Spleen (tissue), 11 donors: ENCODE measurements at regions not wholly inside any gene's neighbourhood (a gene's known extent, or its start where the extent isn't known, plus 50 kb on each side); places are given as distances from the start of the nearest gene placed in this dataset.

Source experiments
- DNase-seq: peaks from one replicate; pipeline ENCODE4 v3.0.0-alpha.2; 2020
- H3K27ac ChIP-seq, 8 donors: fragments of 200-600 bp; sonication (generic) in 7 of 8; 1 replicate in 4 of 8; 2 replicates in 4 of 8; pipeline versions ENCODE4 v1.5.0 to v1.8.0; 2016 to 2021; ENCODE audit warnings: inconsistent platforms in 4 of 8, mild to moderate bottlenecking in 4 of 8, moderate library complexity in 1 of 8
- H3K27me3 ChIP-seq, 7 donors: fragments of 200-600 bp; sonication (generic) in 6 of 7; replicated peaks in 1 of 7; 1 replicate in 4 of 7; 2 replicates in 3 of 7; pipeline versions ENCODE4 v1.5.0 to v1.8.0; 2016 to 2021; ENCODE audit warnings: inconsistent platforms in 3 of 7, mild to moderate bottlenecking in 1 of 7
- H3K36me3 ChIP-seq, 6 donors: fragments of 200-600 bp; sonication (generic) in 5 of 6; 1 replicate in 4 of 6; 2 replicates in 2 of 6; pipeline versions ENCODE4 v1.5.0 to v1.8.0; 2016 to 2021; ENCODE audit warnings: inconsistent platforms in 2 of 6
- H3K4me1 ChIP-seq, 6 donors: fragments of 200-600 bp; sonication (generic) in 5 of 6; 1 replicate in 3 of 6; 2 replicates in 3 of 6; pipeline versions ENCODE4 v1.5.0 to v1.8.0; 2016 to 2021; ENCODE audit warnings: inconsistent platforms in 3 of 6
- H3K4me3 ChIP-seq, 8 donors: fragments of 200-600 bp; sonication (generic) in 7 of 8; 1 replicate in 4 of 8; 2 replicates in 4 of 8; pipeline versions ENCODE4 v1.5.0 to v1.8.0; 2016 to 2021; ENCODE audit warnings: inconsistent platforms in 4 of 8, mild to moderate bottlenecking in 4 of 8, moderate library complexity in 2 of 8
- H3K9me3 ChIP-seq, 8 donors: fragments of 200-600 bp; sonication (generic) in 7 of 8; 1 replicate in 4 of 8; 2 replicates in 4 of 8; pipeline versions ENCODE4 v1.5.0 to v1.8.0; 2016 to 2021; ENCODE audit warnings: inconsistent platforms in 4 of 8
- POLR2A ChIP-seq, 3 donors: fragments of 450-650 bp; IDR thresholded peaks; one replicate each; pipeline ENCODE4 v1.5.1; 2017; ENCODE audit warnings: antibody characterized with exemption in 3 of 3, mild to moderate bottlenecking in 1 of 3
- POLR2AphosphoS5 ChIP-seq, 3 donors: sonication (generic); formaldehyde crosslinking; IDR thresholded peaks; one replicate each; pipeline ENCODE4 v1.5.1; 2017; ENCODE audit warnings: antibody characterized with exemption in 3 of 3
- WGBS, 5 donors: extraction: QIAGEN DNeasy Blood & Tissue Kit in 3 of 5; methylation state at CpG; one replicate each; pipeline versions ENCODE4 v1.1.5 to v1.1.7; 2013 to 2018; 5-methylcytosine and 5-hydroxymethylcytosine counted together
- intact Hi-C: fragments of 100-400 bp; cut with DNase I; formaldehyde crosslinking; loops from one replicate; pipeline ENCODE4 v1.15.0; 2023; ENCODE audit warnings: low total_unique reads
- TF ChIP-seq, protein P1 (sequence below), 11 experiments: fragments of 200-600 bp in 7 of 11; fragments of 450-650 bp in 4 of 11; sonication (generic) in 4 of 11; IDR thresholded peaks in 8 of 11; conservative IDR thresholded peaks in 3 of 11; 1 replicate in 7 of 11; 2 replicates in 4 of 11; pipeline versions ENCODE4 v1.4.0 to v1.8.0; 2016 to 2021; ENCODE audit warnings: antibody characterized with exemption in 11 of 11, inconsistent platforms in 4 of 11, mild to moderate bottlenecking in 1 of 11
- donor health status: healthy with polysubstance abuse.
- donor health status: DM: no; HTN: no; CAD: no; lungs with moderate emphysema.
- donor health status: DM: no; HTN: no; CAD: no.
- donor health status: Bipolar disorder and iron deficiency.
- donor health status: healthy.
- donor health status: DM: no; HTN: no; CAD: no.
- donor health status: DM: yes; HTN: yes; CAD: no.

DNA sequence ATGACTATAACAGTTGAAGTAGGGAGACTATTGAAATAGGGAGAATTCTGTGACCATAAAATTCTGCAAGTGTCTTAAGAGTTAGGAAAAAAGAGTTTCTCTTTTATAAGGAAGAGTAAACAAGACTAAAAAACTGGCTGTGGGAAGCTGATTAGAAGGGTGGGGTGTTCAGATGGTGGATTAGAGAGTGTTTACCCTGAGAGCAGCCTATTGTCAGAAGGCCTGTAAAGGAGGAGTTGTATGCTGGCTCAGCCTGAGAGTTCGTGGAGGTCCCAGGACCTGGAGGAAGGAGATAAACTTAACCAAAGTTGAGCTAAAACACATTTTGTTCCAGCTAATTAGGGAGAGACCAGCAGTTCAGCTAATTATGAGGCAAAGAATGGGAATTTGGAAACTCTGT, 629.7 kb downstream of the PCDH7 start:
- Histone ChIP-seq H3K4me1 (no peaks in the 10 kb centered on the region), H3K9me3 (no peaks in the 10 kb centered on the region), H3K36me3 (no peaks in the 10 kb centered on the region), H3K27me3 (no peaks in the 10 kb centered on the region), H3K4me3 (no peak overlapping the region), H3K27ac (no peak overlapping the region)
- intact Hi-C loops: no loop called here
- no peak for DNase-seq
- 19 to 31% (median 22%) methylated on average over 1 of the region's 1 CpG for WGBS, 5 donors
- TF ChIP-seq, protein P1, sequence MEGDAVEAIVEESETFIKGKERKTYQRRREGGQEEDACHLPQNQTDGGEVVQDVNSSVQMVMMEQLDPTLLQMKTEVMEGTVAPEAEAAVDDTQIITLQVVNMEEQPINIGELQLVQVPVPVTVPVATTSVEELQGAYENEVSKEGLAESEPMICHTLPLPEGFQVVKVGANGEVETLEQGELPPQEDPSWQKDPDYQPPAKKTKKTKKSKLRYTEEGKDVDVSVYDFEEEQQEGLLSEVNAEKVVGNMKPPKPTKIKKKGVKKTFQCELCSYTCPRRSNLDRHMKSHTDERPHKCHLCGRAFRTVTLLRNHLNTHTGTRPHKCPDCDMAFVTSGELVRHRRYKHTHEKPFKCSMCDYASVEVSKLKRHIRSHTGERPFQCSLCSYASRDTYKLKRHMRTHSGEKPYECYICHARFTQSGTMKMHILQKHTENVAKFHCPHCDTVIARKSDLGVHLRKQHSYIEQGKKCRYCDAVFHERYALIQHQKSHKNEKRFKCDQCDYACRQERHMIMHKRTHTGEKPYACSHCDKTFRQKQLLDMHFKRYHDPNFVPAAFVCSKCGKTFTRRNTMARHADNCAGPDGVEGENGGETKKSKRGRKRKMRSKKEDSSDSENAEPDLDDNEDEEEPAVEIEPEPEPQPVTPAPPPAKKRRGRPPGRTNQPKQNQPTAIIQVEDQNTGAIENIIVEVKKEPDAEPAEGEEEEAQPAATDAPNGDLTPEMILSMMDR (IDR thresholded peaks at IDR 0.05 in 8 of 11, conservative IDR thresholded peaks at IDR 0.05 in 3 of 11): no peak
- TF ChIP-seq POLR2AphosphoS5 (IDR thresholded peaks at IDR 0.05): no peak
- no peak for TF ChIP-seq POLR2A (IDR thresholded peaks at IDR 0.05)

- intact Hi-C loops: no loop called here
- H3K27ac ChIP-seq: no peak overlapping the region
- H3K4me1 ChIP-seq: no peaks in the 10 kb centered on the region
- no peaks in the 10 kb centered on the region for H3K36me3 ChIP-seq
- WGBS, 5 donors: 56 to 78% (median 72%) methylated on average over 3 of the region's 3 CpGs
- no peaks in the 10 kb centered on the region for H3K9me3 ChIP-seq
- no peak for DNase-seq
- TF ChIP-seq POLR2A (IDR thresholded peaks at IDR 0.05): no peak
- no peak for TF ChIP-seq POLR2AphosphoS5 (IDR thresholded peaks at IDR 0.05)
- TF ChIP-seq, protein P1 (IDR thresholded peaks at IDR 0.05 in 8 of 11, conservative IDR thresholded peaks at IDR 0.05 in 3 of 11): no peak
- no peak overlapping the region for H3K4me3 ChIP-seq
- no peaks in the 10 kb centered on the region for H3K27me3 ChIP-seq
These were observed 631.5 kb downstream of the PCDH7 start for GRCh38 chr4:31351695-31352094.

DNA sequence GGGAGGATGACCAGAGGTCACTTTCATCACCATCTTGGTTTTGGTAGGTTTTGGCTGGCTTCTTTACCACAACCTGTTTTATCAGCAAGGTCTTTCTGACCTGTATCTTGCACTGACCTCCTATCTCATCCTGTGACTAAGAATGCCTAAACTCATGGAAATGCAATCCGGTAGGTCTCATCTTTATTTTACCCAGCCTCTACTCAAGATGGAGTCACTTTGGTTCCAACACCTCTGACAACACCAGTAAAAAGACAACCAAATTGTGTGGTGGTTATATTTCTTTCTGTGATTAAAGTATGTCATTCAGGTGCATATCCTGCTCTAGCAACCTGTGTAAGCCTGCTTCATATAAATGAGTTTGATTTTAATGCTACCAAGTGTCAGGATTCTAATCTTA, 636.7 kb downstream of the PCDH7 start:
- TF ChIP-seq POLR2A (IDR thresholded peaks at IDR 0.05) (no peak), POLR2AphosphoS5 (IDR thresholded peaks at IDR 0.05) (no peak)
- TF ChIP-seq, protein P1 (IDR thresholded peaks at IDR 0.05 in 8 of 11, conservative IDR thresholded peaks at IDR 0.05 in 3 of 11): no peak
- 87 to 97% (median 93%) methylated on average over 1 of the region's 1 CpG for WGBS, 5 donors
- Histone ChIP-seq H3K27me3 (no peaks in the 10 kb centered on the region), H3K27ac (no peak overlapping the region), H3K9me3 (no peaks in the 10 kb centered on the region), H3K36me3 (no peaks in the 10 kb centered on the region), H3K4me3 (no peak overlapping the region), H3K4me1 (no peaks in the 10 kb centered on the region)
- no peak for DNase-seq
- intact Hi-C loops: no loop called here

DNA sequence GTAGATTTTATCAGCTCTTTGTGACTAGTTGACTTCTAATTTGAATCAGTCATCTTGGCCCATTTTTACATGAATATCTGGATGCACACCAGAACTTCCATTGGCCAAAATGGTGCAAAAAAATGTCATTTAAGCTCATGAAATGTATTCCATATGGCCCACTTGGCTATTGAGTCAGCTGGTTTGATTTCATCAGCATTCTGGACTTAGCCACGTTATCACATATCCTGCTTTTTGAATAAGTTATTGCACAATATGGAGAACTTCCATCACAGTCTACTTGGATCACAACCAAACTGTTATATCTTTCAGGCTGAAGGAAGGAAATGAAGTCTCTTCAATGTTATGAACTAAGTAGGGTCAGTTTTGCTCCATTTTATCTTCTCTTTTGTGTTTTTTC, 640.6 kb downstream of the PCDH7 start:
- DNase-seq: no peak
- TF ChIP-seq, protein P1 (IDR thresholded peaks at IDR 0.05 in 8 of 11, conservative IDR thresholded peaks at IDR 0.05 in 3 of 11): no peak
- no peak for TF ChIP-seq POLR2A (IDR thresholded peaks at IDR 0.05)

More for the DNA sequence above, 640.6 kb downstream of the PCDH7 start:
- Histone ChIP-seq H3K27ac (no peak overlapping the region), H3K9me3 (no peaks in the 10 kb centered on the region), H3K36me3 (no peaks in the 10 kb centered on the region), H3K27me3 (no peaks in the 10 kb centered on the region), H3K4me3 (no peak overlapping the region), H3K4me1 (no peaks in the 10 kb centered on the region)
- intact Hi-C loops: no loop called here
- WGBS, 5 donors: 7 to 35% (median 24%) methylated on average over 1 of the region's 1 CpG
